ENCODE measurements at regions not wholly inside any gene's neighbourhood (a gene's known extent, or its start where the extent isn't known, plus 50 kb on each side); places are given as distances from the start of the nearest gene placed in this dataset.

DNA sequence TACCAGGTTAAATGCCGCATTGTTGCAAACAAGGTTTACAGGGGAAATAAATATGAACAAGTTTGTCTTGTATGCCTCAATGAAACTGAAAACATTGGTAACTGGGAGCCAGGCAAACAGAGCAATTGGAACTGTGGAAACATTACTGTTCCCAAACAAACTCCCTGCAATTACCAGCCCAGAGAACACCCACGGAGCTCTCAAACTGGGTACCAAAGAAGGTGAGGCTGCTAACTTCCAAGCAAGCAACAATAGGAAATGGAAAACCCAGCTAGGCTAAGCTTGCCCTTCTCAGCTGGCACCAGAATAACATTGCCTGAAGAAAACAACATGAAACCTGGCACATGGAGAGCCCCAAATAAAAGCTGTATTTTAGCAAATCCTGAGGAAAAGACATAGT, 218.9 kb upstream of the THRB start:
- whole genome bisulfite sequencing, 2 experiments (ENCODE audit: extremely low coverage in 1 of 2, insufficient coverage in 1 of 2, insufficient read length in 1 of 2, insufficient replicate concordance in 2 of 2, low coverage in 1 of 2, low lambda C conversion rate in 2 of 2, missing lambda C conversion rate in 1 of 2) = 68% methylated on average over 2 of the region's 2 CpGs; no CpG with 5 or more reads in 1 of the 2 experiments
- H4K8ac ChIP-seq (ENCODE audit: extremely low read depth, insufficient read depth, low read length) = no peak overlapping the region
- H3K36me3 ChIP-seq (ENCODE audit: control insufficient read depth in 2 of 4, insufficient read depth in 4 of 4, low read length in 3 of 4) = no peaks in the 10 kb centered on the region
- no peak overlapping the region for H2BK120ac ChIP-seq (replicated peaks; ENCODE audit: low read depth, low read length)
- peaks cover 0 to 2% of the 10 kb centered on the region in 2 experiments for H4K20me1 ChIP-seq (replicated peaks in 1 of 2; ENCODE audit: control insufficient read depth in 1 of 2, insufficient read depth in 2 of 2, low read length in 2 of 2)
- POLR2A ChIA-PET (ENCODE audit: partially characterized antibody) = no interaction called here
- H3K18ac ChIP-seq (ENCODE audit: extremely low read depth, low read length) = no peak overlapping the region
- no peaks in the 10 kb centered on the region for H3K9me3 ChIP-seq (ENCODE audit: insufficient read depth in 2 of 2, low read depth in 1 of 2, low read length in 1 of 2)
- TF ChIP-seq BRCA1 (IDR thresholded peaks at IDR 0.05; ENCODE audit: low read depth, low read length) = no peak
- TF ChIP-seq, protein P1, sequence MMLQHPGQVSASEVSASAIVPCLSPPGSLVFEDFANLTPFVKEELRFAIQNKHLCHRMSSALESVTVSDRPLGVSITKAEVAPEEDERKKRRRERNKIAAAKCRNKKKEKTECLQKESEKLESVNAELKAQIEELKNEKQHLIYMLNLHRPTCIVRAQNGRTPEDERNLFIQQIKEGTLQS (IDR thresholded peaks at IDR 0.05; ENCODE audit: insufficient read depth, low read depth, low read length) = no peak
- H2AFZ ChIP-seq (ENCODE audit: low read length) = no peak overlapping the region
- H3K23ac ChIP-seq (ENCODE audit: insufficient read length) = no peak overlapping the region
- H2BK20ac ChIP-seq (ENCODE audit: low read length) = no peak overlapping the region
- DNase-seq (ENCODE audit: low read depth in 1 of 2, low spot score in 2 of 2) = no peak
- H3K27me3 ChIP-seq (replicated peaks in 1 of 4; ENCODE audit: control insufficient read depth in 3 of 4, extremely low read depth in 1 of 4, insufficient read depth in 3 of 4, low read length in 3 of 4) = no peaks in the 10 kb centered on the region
- FAIRE-seq = no peak
- no peak overlapping the region for H3K27ac ChIP-seq (ENCODE audit: low read depth, low read length)
- no peak overlapping the region for H2AK5ac ChIP-seq (ENCODE audit: low read depth, low read length)
- no peak overlapping the region for H3K4ac ChIP-seq (replicated peaks; ENCODE audit: insufficient read length, low read depth, low read length)
- H3K14ac ChIP-seq (ENCODE audit: insufficient read length) = no peak overlapping the region
- H4K5ac ChIP-seq (ENCODE audit: insufficient read length, low read depth, low read length) = no peak overlapping the region
- H3K4me1 ChIP-seq (replicated peaks in 1 of 4; ENCODE audit: control insufficient read depth in 3 of 4, insufficient read depth in 4 of 4, low read length in 3 of 4) = no peaks in the 10 kb centered on the region
- no peak overlapping the region for H2BK12ac ChIP-seq (ENCODE audit: low read depth, low read length)
- no peak overlapping the region for H3K4me3 ChIP-seq (ENCODE audit: extremely low read depth in 1 of 4, insufficient read depth in 2 of 4, low read depth in 3 of 4, low read length in 4 of 4)
- H2BK15ac ChIP-seq (ENCODE audit: low read length) = no peak overlapping the region
- no peaks in the 10 kb centered on the region for H3K23me2 ChIP-seq (ENCODE audit: low read depth, low read length)
- no peaks in the 10 kb centered on the region for H3K79me1 ChIP-seq (ENCODE audit: low read depth, low read length)
- H2BK5ac ChIP-seq (ENCODE audit: low read depth, low read length) = no peak overlapping the region
- CTCF ChIA-PET (ENCODE audit: partially characterized antibody) = interaction anchor here (1.2 kb wide), 1 partner anchor 33 kb away, joined by 4 read pairs; no protein-coding TSS in a partner anchor
- no peak overlapping the region for H4K91ac ChIP-seq (replicated peaks; ENCODE audit: insufficient read length, low read length)
- H3K4me2 ChIP-seq (ENCODE audit: insufficient read depth in 1 of 2, low read depth in 2 of 2, low read length in 2 of 2) = no peak overlapping the region
- H3K79me2 ChIP-seq (ENCODE audit: control insufficient read depth in 1 of 2, insufficient read depth in 2 of 2, low read length in 2 of 2) = no peaks in the 10 kb centered on the region
- no peak overlapping the region for H3K56ac ChIP-seq (replicated peaks; ENCODE audit: insufficient read length, low read depth, low read length)
- no peak overlapping the region for H3K9ac ChIP-seq (replicated peaks in 1 of 4; ENCODE audit: extremely low read depth in 1 of 4, low read depth in 3 of 4, low read length in 3 of 4)

Measured in H1 (cell line).